Gastroesophageal sphincter (tissue), 3 donors: ENCODE measurements at regions not wholly inside any gene's neighbourhood (a gene's known extent, or its start where the extent isn't known, plus 50 kb on each side); places are given as distances from the start of the nearest gene placed in this dataset.

Source experiments
- EP300 ChIP-seq: sonication (generic); formaldehyde crosslinking; IDR thresholded peaks from one replicate; pipeline ENCODE4 v1.6.1; 2017; ENCODE audit warnings: antibody characterized with exemption, mild to moderate bottlenecking
- POLR2A ChIP-seq, 2 donors: fragments of 450-650 bp; IDR thresholded peaks; one replicate each; pipeline ENCODE4 v1.6.1; 2017; ENCODE audit warnings: antibody characterized with exemption in 2 of 2, mild to moderate bottlenecking in 2 of 2, moderate library complexity in 1 of 2
- POLR2AphosphoS5 ChIP-seq: sonication (generic); formaldehyde crosslinking; IDR thresholded peaks from one replicate; pipeline ENCODE4 v1.6.1; 2017; ENCODE audit warnings: antibody characterized with exemption
- TF ChIP-seq, protein P1 (sequence below), 4 experiments: fragments of 200-600 bp in 2 of 4; fragments of 450-650 bp in 2 of 4; sonication (generic) in 1 of 4; IDR thresholded peaks; one replicate each; pipeline ENCODE4 v1.5.1; 2017 to 2019; ENCODE audit warnings: antibody characterized with exemption in 4 of 4, mild to moderate bottlenecking in 2 of 4, moderate library complexity in 2 of 4

DNA sequence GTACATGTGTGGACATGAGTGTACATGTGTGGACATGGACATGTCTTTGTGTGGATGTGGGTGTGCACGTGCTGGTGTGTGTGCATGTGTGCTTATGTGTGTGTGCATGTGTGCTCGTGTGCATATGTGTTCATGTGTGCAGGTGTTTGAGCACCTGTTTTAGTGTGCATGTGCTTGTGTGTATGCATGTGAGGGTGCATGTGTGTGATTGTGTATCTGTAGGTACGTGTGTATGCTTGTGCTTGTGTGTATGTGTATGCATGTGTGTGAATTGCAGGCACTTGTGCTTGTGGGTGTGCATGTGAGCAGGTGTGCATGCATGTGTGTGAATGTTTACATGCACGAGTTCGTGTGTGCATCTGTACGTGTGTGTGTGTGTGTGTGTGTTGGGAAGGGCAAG lies 300.6 kb upstream of the EEF2KMT start:
- TF ChIP-seq, protein P1, sequence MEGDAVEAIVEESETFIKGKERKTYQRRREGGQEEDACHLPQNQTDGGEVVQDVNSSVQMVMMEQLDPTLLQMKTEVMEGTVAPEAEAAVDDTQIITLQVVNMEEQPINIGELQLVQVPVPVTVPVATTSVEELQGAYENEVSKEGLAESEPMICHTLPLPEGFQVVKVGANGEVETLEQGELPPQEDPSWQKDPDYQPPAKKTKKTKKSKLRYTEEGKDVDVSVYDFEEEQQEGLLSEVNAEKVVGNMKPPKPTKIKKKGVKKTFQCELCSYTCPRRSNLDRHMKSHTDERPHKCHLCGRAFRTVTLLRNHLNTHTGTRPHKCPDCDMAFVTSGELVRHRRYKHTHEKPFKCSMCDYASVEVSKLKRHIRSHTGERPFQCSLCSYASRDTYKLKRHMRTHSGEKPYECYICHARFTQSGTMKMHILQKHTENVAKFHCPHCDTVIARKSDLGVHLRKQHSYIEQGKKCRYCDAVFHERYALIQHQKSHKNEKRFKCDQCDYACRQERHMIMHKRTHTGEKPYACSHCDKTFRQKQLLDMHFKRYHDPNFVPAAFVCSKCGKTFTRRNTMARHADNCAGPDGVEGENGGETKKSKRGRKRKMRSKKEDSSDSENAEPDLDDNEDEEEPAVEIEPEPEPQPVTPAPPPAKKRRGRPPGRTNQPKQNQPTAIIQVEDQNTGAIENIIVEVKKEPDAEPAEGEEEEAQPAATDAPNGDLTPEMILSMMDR (IDR thresholded peaks at IDR 0.05): no peak
- TF ChIP-seq EP300 (no peak), POLR2A (IDR thresholded peaks at IDR 0.05) (no peak), POLR2AphosphoS5 (no peak)
